ENCODE measurements at regions not wholly inside any gene's neighbourhood (a gene's known extent, or its start where the extent isn't known, plus 50 kb on each side); places are given as distances from the start of the nearest gene placed in this dataset.

GRCh38 chr16:16960785-16961184, 510.0 kb downstream of the XYLT1 start:
- POLR2A ChIA-PET = no interaction called here
- Histone ChIP-seq H3K4me3 (ENCODE audit: control insufficient read depth in 1 of 7, extremely low read depth in 1 of 7, insufficient read depth in 4 of 7, low read depth in 2 of 7, low read length in 6 of 7) (no peak overlapping the region), H3K4me1 (ENCODE audit: control extremely low read depth in 1 of 4, control insufficient read depth in 4 of 4, insufficient read depth in 4 of 4, low read length in 3 of 4) (no peaks in the 10 kb centered on the region), H3K9me3 (ENCODE audit: control extremely low read depth in 1 of 5, control insufficient read depth in 4 of 5, insufficient read depth in 2 of 5, low read depth in 1 of 5, low read length in 4 of 5) (no peaks in the 10 kb centered on the region), H3K36me3 (ENCODE audit: control insufficient read depth in 4 of 4, insufficient read depth in 4 of 4, low read length in 3 of 4) (no peaks in the 10 kb centered on the region), H3K27me3 (replicated peaks in 2 of 5; ENCODE audit: control insufficient read depth in 4 of 5, insufficient read depth in 5 of 5, low read length in 4 of 5) (peaks cover 0 to 2% (median 0%) of the 10 kb centered on the region in 5 experiments), H3K27ac (ENCODE audit: insufficient read depth in 1 of 2, low read depth in 1 of 2, low read length in 2 of 2, poor library complexity in 1 of 2, severe bottlenecking in 2 of 2) (no peak overlapping the region)
- CTCF ChIA-PET = no interaction called here
- no CpG with 5 or more reads among the region's 2 CpGs for WGBS (ENCODE audit: insufficient coverage)
- DNase-seq = no peak

- H3K4me3 ChIP-seq (ENCODE audit: control insufficient read depth in 1 of 7, extremely low read depth in 1 of 7, insufficient read depth in 4 of 7, low read depth in 2 of 7, low read length in 6 of 7) = no peak overlapping the region
- POLR2A ChIA-PET = no interaction called here
- peaks cover 0 to 2% (median 0%) of the 10 kb centered on the region in 5 experiments for H3K27me3 ChIP-seq (replicated peaks in 2 of 5; ENCODE audit: control insufficient read depth in 4 of 5, insufficient read depth in 5 of 5, low read length in 4 of 5)
- no peak for DNase-seq
- no peaks in the 10 kb centered on the region for H3K36me3 ChIP-seq (ENCODE audit: control insufficient read depth in 4 of 4, insufficient read depth in 4 of 4, low read length in 3 of 4)
- H3K4me1 ChIP-seq (ENCODE audit: control extremely low read depth in 1 of 4, control insufficient read depth in 4 of 4, insufficient read depth in 4 of 4, low read length in 3 of 4) = no peaks in the 10 kb centered on the region
- CTCF ChIA-PET = no interaction called here
- H3K27ac ChIP-seq (ENCODE audit: insufficient read depth in 1 of 2, low read depth in 1 of 2, low read length in 2 of 2, poor library complexity in 1 of 2, severe bottlenecking in 2 of 2) = no peak overlapping the region
- no peaks in the 10 kb centered on the region for H3K9me3 ChIP-seq (ENCODE audit: control extremely low read depth in 1 of 5, control insufficient read depth in 4 of 5, insufficient read depth in 2 of 5, low read depth in 1 of 5, low read length in 4 of 5)
- WGBS (ENCODE audit: insufficient coverage) = no CpG with 5 or more reads among the region's 2 CpGs
These were observed 504.3 kb downstream of the XYLT1 start for GRCh38 chr16:16966439-16966838.

GRCh38 chr16:16971042-16971441, 499.7 kb downstream of the XYLT1 start:
- CTCF ChIA-PET = no interaction called here
- no CpG with 5 or more reads among the region's 1 CpG for WGBS (ENCODE audit: insufficient coverage)

GRCh38 chr16:16972831-16973230, 497.9 kb downstream of the XYLT1 start:
- H3K36me3 ChIP-seq (ENCODE audit: control insufficient read depth in 4 of 4, insufficient read depth in 4 of 4, low read length in 3 of 4) = no peaks in the 10 kb centered on the region
- no peaks in the 10 kb centered on the region for H3K27me3 ChIP-seq (replicated peaks in 2 of 5; ENCODE audit: control insufficient read depth in 4 of 5, insufficient read depth in 5 of 5, low read length in 4 of 5)
- ChIA-PET CTCF (no interaction called here), POLR2A (no interaction called here)
- H3K4me3 ChIP-seq (ENCODE audit: control insufficient read depth in 1 of 7, extremely low read depth in 1 of 7, insufficient read depth in 4 of 7, low read depth in 2 of 7, low read length in 6 of 7) = no peak overlapping the region
- no peak for DNase-seq
- H3K27ac ChIP-seq (ENCODE audit: insufficient read depth in 1 of 2, low read depth in 1 of 2, low read length in 2 of 2, poor library complexity in 1 of 2, severe bottlenecking in 2 of 2) = no peak overlapping the region
- H3K4me1 ChIP-seq (ENCODE audit: control extremely low read depth in 1 of 4, control insufficient read depth in 4 of 4, insufficient read depth in 4 of 4, low read length in 3 of 4) = no peaks in the 10 kb centered on the region
- no peaks in the 10 kb centered on the region for H3K9me3 ChIP-seq (ENCODE audit: control extremely low read depth in 1 of 5, control insufficient read depth in 4 of 5, insufficient read depth in 2 of 5, low read depth in 1 of 5, low read length in 4 of 5)
- whole genome bisulfite sequencing (ENCODE audit: insufficient coverage) = 95% methylated on average over 2 of the region's 4 CpGs

More at GRCh38 chr16:16971042-16971441, 499.7 kb downstream of the XYLT1 start:
- no peak overlapping the region for H3K4me3 ChIP-seq (ENCODE audit: control insufficient read depth in 1 of 7, extremely low read depth in 1 of 7, insufficient read depth in 4 of 7, low read depth in 2 of 7, low read length in 6 of 7)
- DNase-seq = no peak
- no peaks in the 10 kb centered on the region for H3K27me3 ChIP-seq (replicated peaks in 2 of 5; ENCODE audit: control insufficient read depth in 4 of 5, insufficient read depth in 5 of 5, low read length in 4 of 5)
- no peaks in the 10 kb centered on the region for H3K4me1 ChIP-seq (ENCODE audit: control extremely low read depth in 1 of 4, control insufficient read depth in 4 of 4, insufficient read depth in 4 of 4, low read length in 3 of 4)
- H3K36me3 ChIP-seq (ENCODE audit: control insufficient read depth in 4 of 4, insufficient read depth in 4 of 4, low read length in 3 of 4) = no peaks in the 10 kb centered on the region
- POLR2A ChIA-PET = no interaction called here
- no peaks in the 10 kb centered on the region for H3K9me3 ChIP-seq (ENCODE audit: control extremely low read depth in 1 of 5, control insufficient read depth in 4 of 5, insufficient read depth in 2 of 5, low read depth in 1 of 5, low read length in 4 of 5)
- no peak overlapping the region for H3K27ac ChIP-seq (ENCODE audit: insufficient read depth in 1 of 2, low read depth in 1 of 2, low read length in 2 of 2, poor library complexity in 1 of 2, severe bottlenecking in 2 of 2)

- no peaks in the 10 kb centered on the region for H3K36me3 ChIP-seq (ENCODE audit: control insufficient read depth in 4 of 4, insufficient read depth in 4 of 4, low read length in 3 of 4)
- H3K27ac ChIP-seq (ENCODE audit: insufficient read depth in 1 of 2, low read depth in 1 of 2, low read length in 2 of 2, poor library complexity in 1 of 2, severe bottlenecking in 2 of 2) = no peak overlapping the region
- no peaks in the 10 kb centered on the region for H3K4me1 ChIP-seq (ENCODE audit: control extremely low read depth in 1 of 4, control insufficient read depth in 4 of 4, insufficient read depth in 4 of 4, low read length in 3 of 4)
- 81% methylated on average over 7 of the region's 10 CpGs for WGBS (ENCODE audit: insufficient coverage)
- no peak overlapping the region for H3K4me3 ChIP-seq (ENCODE audit: control insufficient read depth in 1 of 7, extremely low read depth in 1 of 7, insufficient read depth in 4 of 7, low read depth in 2 of 7, low read length in 6 of 7)
- POLR2A ChIA-PET = no interaction called here
- CTCF ChIA-PET = no interaction called here
- H3K9me3 ChIP-seq (ENCODE audit: control extremely low read depth in 1 of 5, control insufficient read depth in 4 of 5, insufficient read depth in 2 of 5, low read depth in 1 of 5, low read length in 4 of 5) = no peaks in the 10 kb centered on the region
- H3K27me3 ChIP-seq (replicated peaks in 2 of 5; ENCODE audit: control insufficient read depth in 4 of 5, insufficient read depth in 5 of 5, low read length in 4 of 5) = no peaks in the 10 kb centered on the region
- no peak for DNase-seq
These were observed 496.8 kb downstream of the XYLT1 start for GRCh38 chr16:16973707-16974591.

- Histone ChIP-seq H3K36me3 (ENCODE audit: control insufficient read depth in 4 of 4, insufficient read depth in 4 of 4, low read length in 3 of 4) (no peaks in the 10 kb centered on the region), H3K4me3 (ENCODE audit: control insufficient read depth in 1 of 7, extremely low read depth in 1 of 7, insufficient read depth in 4 of 7, low read depth in 2 of 7, low read length in 6 of 7) (no peak overlapping the region), H3K27ac (ENCODE audit: insufficient read depth in 1 of 2, low read depth in 1 of 2, low read length in 2 of 2, poor library complexity in 1 of 2, severe bottlenecking in 2 of 2) (no peak overlapping the region), H3K9me3 (ENCODE audit: control extremely low read depth in 1 of 5, control insufficient read depth in 4 of 5, insufficient read depth in 2 of 5, low read depth in 1 of 5, low read length in 4 of 5) (no peaks in the 10 kb centered on the region), H3K4me1 (ENCODE audit: control extremely low read depth in 1 of 4, control insufficient read depth in 4 of 4, insufficient read depth in 4 of 4, low read length in 3 of 4) (no peaks in the 10 kb centered on the region), H3K27me3 (replicated peaks in 2 of 5; ENCODE audit: control insufficient read depth in 4 of 5, insufficient read depth in 5 of 5, low read length in 4 of 5) (no peaks in the 10 kb centered on the region)
- no peak for DNase-seq
- CTCF ChIA-PET = no interaction called here
- 100% methylated on average over 4 of the region's 4 CpGs for WGBS (ENCODE audit: insufficient coverage)
- POLR2A ChIA-PET = no interaction called here
These were observed 488.1 kb downstream of the XYLT1 start for GRCh38 chr16:16982614-16983013.

- Histone ChIP-seq H3K9me3 (ENCODE audit: control extremely low read depth in 1 of 5, control insufficient read depth in 4 of 5, insufficient read depth in 2 of 5, low read depth in 1 of 5, low read length in 4 of 5) (no peaks in the 10 kb centered on the region), H3K27me3 (replicated peaks in 2 of 5; ENCODE audit: control insufficient read depth in 4 of 5, insufficient read depth in 5 of 5, low read length in 4 of 5) (no peaks in the 10 kb centered on the region), H3K4me1 (ENCODE audit: control extremely low read depth in 1 of 4, control insufficient read depth in 4 of 4, insufficient read depth in 4 of 4, low read length in 3 of 4) (no peaks in the 10 kb centered on the region), H3K4me3 (ENCODE audit: control insufficient read depth in 1 of 7, extremely low read depth in 1 of 7, insufficient read depth in 4 of 7, low read depth in 2 of 7, low read length in 6 of 7) (no peak overlapping the region), H3K27ac (ENCODE audit: insufficient read depth in 1 of 2, low read depth in 1 of 2, low read length in 2 of 2, poor library complexity in 1 of 2, severe bottlenecking in 2 of 2) (no peak overlapping the region), H3K36me3 (ENCODE audit: control insufficient read depth in 4 of 4, insufficient read depth in 4 of 4, low read length in 3 of 4) (no peaks in the 10 kb centered on the region)
- CTCF ChIA-PET = no interaction called here
- DNase-seq = no peak
- POLR2A ChIA-PET = no interaction called here
- WGBS (ENCODE audit: insufficient coverage) = 93% methylated on average over 7 of the region's 7 CpGs
These were observed 487.2 kb downstream of the XYLT1 start for GRCh38 chr16:16983582-16983981.

Data from common myeloid progenitor, CD34-positive (primary cell).